SK-N-MC (cell line): ENCODE measurements at regions not wholly inside any gene's neighbourhood (a gene's known extent, or its start where the extent isn't known, plus 50 kb on each side); places are given as distances from the start of the nearest gene placed in this dataset.

Source experiments
- DNase-seq: peaks from one replicate; pipeline ENCODE4 v3.0.0-alpha.2; 2011; ENCODE audit warnings: low read depth, low spot score
- H3K27ac ChIP-seq: fragments of 200-600 bp; sonication (generic); 2 replicates; pipeline ENCODE4 v1.5.1; 2016; ENCODE audit warnings: mixed run types
- H3K36me3 ChIP-seq: fragments of 200-600 bp; sonication (generic); 2 replicates; pipeline ENCODE4 v1.6.1; 2017; ENCODE audit warnings: antibody characterized with exemption, low read length, mixed read lengths; ENCODE audit not compliant: insufficient read depth
- H3K4me3 ChIP-seq: fragments of 200-600 bp; sonication (generic); 2 replicates; pipeline ENCODE4 v1.5.1; 2016
- H3K9ac ChIP-seq: fragments of 200-600 bp; sonication (generic); 2 replicates; pipeline ENCODE4 v1.8.0; 2017; ENCODE audit warnings: mixed run types, mixed read lengths; ENCODE audit not compliant: insufficient read length
- H3K9me3 ChIP-seq: fragments of 200-600 bp; sonication (generic); 2 replicates; pipeline ENCODE4 v1.6.1; 2017; ENCODE audit warnings: low read depth, mild to moderate bottlenecking, antibody characterized with exemption, low read length, moderate library complexity, mixed read lengths
- EZH2 ChIP-seq: fragments of 200-600 bp; sonication (generic); IDR thresholded peaks from one replicate; pipeline ENCODE4 v1.6.1; 2017; ENCODE audit warnings: antibody characterized with exemption
- FOXP2 ChIP-seq: optimal IDR thresholded peaks from 2 replicates; pipeline ENCODE3; 2011; ENCODE audit warnings: mild to moderate bottlenecking, moderate library complexity; ENCODE audit not compliant: insufficient read depth; ENCODE audit errors: extremely low read length, control extremely low read depth
- POLR2AphosphoS5 ChIP-seq: IDR thresholded peaks from 2 replicates; pipeline ENCODE4 v1.6.1; 2012; ENCODE audit warnings: mild to moderate bottlenecking, low read depth, low read length, borderline replicate concordance

GRCh38 chr1:5601516-5601915 lies 390.7 kb downstream of the NPHP4 start:
- Histone ChIP-seq H3K27ac (no peak overlapping the region), H3K36me3 (no peaks in the 10 kb centered on the region), H3K9ac (no peak overlapping the region), H3K4me3 (no peak overlapping the region), H3K9me3 (no peaks in the 10 kb centered on the region)
- TF ChIP-seq EZH2, result no peak
- no peak for TF ChIP-seq FOXP2
- no peak for TF ChIP-seq POLR2AphosphoS5
- no peak for DNase-seq

- no peak for DNase-seq
- Histone ChIP-seq H3K27ac (no peak overlapping the region), H3K4me3 (no peak overlapping the region), H3K9me3 (no peaks in the 10 kb centered on the region), H3K36me3 (no peaks in the 10 kb centered on the region), H3K9ac (no peak overlapping the region)
- no peak for TF ChIP-seq FOXP2
- no peak for TF ChIP-seq EZH2
- no peak for TF ChIP-seq POLR2AphosphoS5
Measured at GRCh38 chr1:5599541-5599940, 392.7 kb downstream of the NPHP4 start.

- no peak overlapping the region for H3K4me3 ChIP-seq
- no peaks in the 10 kb centered on the region for H3K36me3 ChIP-seq
- TF ChIP-seq FOXP2, result no peak
- TF ChIP-seq EZH2, result no peak
- no peak for TF ChIP-seq POLR2AphosphoS5
- no peak for DNase-seq
- no peaks in the 10 kb centered on the region for H3K9me3 ChIP-seq
- H3K27ac ChIP-seq, result no peak overlapping the region
- no peak overlapping the region for H3K9ac ChIP-seq
Measured at GRCh38 chr1:5598824-5599395, 393.3 kb downstream of the NPHP4 start.

GRCh38 chr1:5597991-5598823 lies 394.0 kb downstream of the NPHP4 start:
- TF ChIP-seq POLR2AphosphoS5, result no peak
- no peak for TF ChIP-seq FOXP2
- TF ChIP-seq EZH2, result no peak
- no peak overlapping the region for H3K4me3 ChIP-seq
- DNase-seq, result no peak
- no peaks in the 10 kb centered on the region for H3K9me3 ChIP-seq
- H3K36me3 ChIP-seq, result no peaks in the 10 kb centered on the region
- H3K27ac ChIP-seq, result no peak overlapping the region
- no peak overlapping the region for H3K9ac ChIP-seq

GRCh38 chr1:5597171-5597850 lies 394.9 kb downstream of the NPHP4 start:
- no peak for TF ChIP-seq EZH2
- no peak for TF ChIP-seq FOXP2
- no peak for TF ChIP-seq POLR2AphosphoS5
- H3K27ac ChIP-seq, result no peak overlapping the region
- no peaks in the 10 kb centered on the region for H3K9me3 ChIP-seq
- H3K4me3 ChIP-seq, result no peak overlapping the region
- no peak for DNase-seq
- H3K36me3 ChIP-seq, result no peaks in the 10 kb centered on the region
- H3K9ac ChIP-seq, result no peak overlapping the region

- no peak for DNase-seq
- TF ChIP-seq POLR2AphosphoS5, result no peak
- no peak for TF ChIP-seq EZH2
- TF ChIP-seq FOXP2, result no peak
- Histone ChIP-seq H3K9ac (no peak overlapping the region), H3K27ac (no peak overlapping the region), H3K36me3 (no peaks in the 10 kb centered on the region), H3K9me3 (no peaks in the 10 kb centered on the region), H3K4me3 (no peak overlapping the region)
Measured at GRCh38 chr1:5596651-5597050, 395.6 kb downstream of the NPHP4 start.

- no peak for TF ChIP-seq POLR2AphosphoS5
- TF ChIP-seq EZH2, result no peak
- no peak for TF ChIP-seq FOXP2
- Histone ChIP-seq H3K27ac (no peak overlapping the region), H3K9ac (no peak overlapping the region), H3K4me3 (no peak overlapping the region), H3K9me3 (no peaks in the 10 kb centered on the region; the same call in 1 of the 2 replicates), H3K36me3 (no peaks in the 10 kb centered on the region)
- DNase-seq, result no peak
Measured at GRCh38 chr1:5595531-5596170, 396.6 kb downstream of the NPHP4 start.

GRCh38 chr1:5594056-5594956 lies 397.9 kb downstream of the NPHP4 start:
- Histone ChIP-seq H3K4me3 (no peak overlapping the region), H3K36me3 (no peaks in the 10 kb centered on the region), H3K9ac (no peak overlapping the region), H3K9me3 (no peaks in the 10 kb centered on the region; the same call in 1 of the 2 replicates), H3K27ac (no peak overlapping the region)
- TF ChIP-seq FOXP2 (no peak), POLR2AphosphoS5 (no peak), EZH2 (no peak)
- no peak for DNase-seq
